GM23338 (cell line): ENCODE measurements at regions not wholly inside any gene's neighbourhood (a gene's known extent, or its start where the extent isn't known, plus 50 kb on each side); places are given as distances from the start of the nearest gene placed in this dataset.

ENCODE experiments used
- ATAC-seq: fragments of 200-7000 bp; cut with Tn5 transposase; 3 replicates; pipeline ENCODE4 v1.9.1; 2020
- DNase-seq: peaks from one replicate; pipeline ENCODE4 v3.0.0-alpha.2; 2015; ENCODE audit warnings: low spot score
- H2AFZ ChIP-seq: fragments of 200-600 bp; sonication (generic); 2 replicates; pipeline ENCODE4 v1.8.0; 2016; ENCODE audit warnings: antibody characterized with exemption, mild to moderate bottlenecking, moderate library complexity
- H3F3A ChIP-seq: fragments of 200-600 bp; sonication (generic); replicated peaks from 2 replicates; pipeline ENCODE4 v1.8.0; 2017; ENCODE audit warnings: antibody characterized with exemption, mixed run types, low read depth
- H3K27ac ChIP-seq: fragments of 200-600 bp; sonication (generic); 2 replicates; pipeline ENCODE4 v1.6.1; 2016; ENCODE audit warnings: low read depth
- H3K27me3 ChIP-seq: fragments of 200-600 bp; sonication (generic); 2 replicates; pipeline ENCODE4 v1.8.0; 2016; ENCODE audit warnings: mild to moderate bottlenecking, mixed run types, moderate library complexity; ENCODE audit not compliant: insufficient read depth
- H3K36me3 ChIP-seq: fragments of 200-600 bp; sonication (generic); 2 replicates; pipeline ENCODE4 v1.8.0; 2016; ENCODE audit warnings: mild to moderate bottlenecking; ENCODE audit not compliant: insufficient read depth
- H3K4me1 ChIP-seq: fragments of 200-600 bp; sonication (generic); 2 replicates; pipeline ENCODE4 v1.8.0; 2016; ENCODE audit warnings: mild to moderate bottlenecking, moderate library complexity; ENCODE audit not compliant: insufficient read depth
- H3K4me2 ChIP-seq: fragments of 200-600 bp; sonication (generic); 2 replicates; pipeline ENCODE4 v1.7.1; 2017; ENCODE audit warnings: mixed run types
- H3K4me3 ChIP-seq: fragments of 200-600 bp; sonication (generic); 2 replicates; pipeline ENCODE4 v1.6.1; 2016; ENCODE audit warnings: mixed run types
- H3K79me2 ChIP-seq: fragments of 200-600 bp; sonication (generic); replicated peaks from 2 replicates; pipeline ENCODE4 v1.8.0; 2017; ENCODE audit warnings: mild to moderate bottlenecking; ENCODE audit not compliant: insufficient read depth
- H3K9me2 ChIP-seq: fragments of 200-600 bp; sonication (generic); 2 replicates; pipeline ENCODE4 v1.8.0; 2017; ENCODE audit not compliant: insufficient read depth
- H4K20me1 ChIP-seq: fragments of 200-600 bp; sonication (generic); replicated peaks from 2 replicates; pipeline ENCODE4 v1.8.0; 2017; ENCODE audit warnings: mild to moderate bottlenecking; ENCODE audit not compliant: insufficient read depth
- H3K27ac Mint-ChIP-seq: 2 replicates; pipeline ENCODE4 v1.8.0; 2020; ENCODE audit warnings: inconsistent platforms, mild to moderate bottlenecking, moderate library complexity, mixed read lengths
- H3K27me3 Mint-ChIP-seq: 3 replicates; pipeline ENCODE4 v1.8.0; 2022; ENCODE audit warnings: low read depth, mild to moderate bottlenecking, moderate library complexity, mixed read lengths, inconsistent platforms; ENCODE audit not compliant: insufficient read depth, poor library complexity
- H3K36me3 Mint-ChIP-seq: 3 replicates; pipeline ENCODE4 v1.8.0; 2021; ENCODE audit warnings: low read depth, mild to moderate bottlenecking, inconsistent platforms, moderate library complexity, mixed read lengths
- H3K4me1 Mint-ChIP-seq: 3 replicates; pipeline ENCODE4 v1.8.0; 2020; ENCODE audit warnings: mild to moderate bottlenecking, inconsistent platforms, mixed read lengths
- H3K4me3 Mint-ChIP-seq: 3 replicates; pipeline ENCODE4 v1.8.0; 2021; ENCODE audit warnings: moderate library complexity, mild to moderate bottlenecking, inconsistent platforms, mixed read lengths
- H3K9me3 Mint-ChIP-seq: 3 replicates; pipeline ENCODE4 v1.8.0; 2020; ENCODE audit warnings: moderate library complexity, mild to moderate bottlenecking, inconsistent platforms, mixed read lengths
- CREB1 ChIP-seq: fragments of 250-450 bp; sonication (Bioruptor Pico); IDR thresholded peaks from 2 replicates; pipeline ENCODE4 v1.5.0; 2020; ENCODE audit warnings: low read depth, mild to moderate bottlenecking, moderate library complexity
- EZH2 ChIP-seq: fragments of 200-600 bp; sonication (generic); IDR thresholded peaks from one replicate; pipeline ENCODE4 v1.8.0; 2017; ENCODE audit warnings: antibody characterized with exemption, mild to moderate bottlenecking, low read depth; ENCODE audit not compliant: unreplicated experiment
- EZH2phosphoT487 ChIP-seq: fragments of 200-600 bp; sonication (generic); IDR thresholded peaks from one replicate; pipeline ENCODE4 v1.8.1; 2018; ENCODE audit warnings: antibody characterized with exemption; ENCODE audit not compliant: unreplicated experiment
- JUNB ChIP-seq: IDR thresholded peaks from one replicate; pipeline ENCODE4 v1.6.1; 2016; ENCODE audit warnings: antibody characterized with exemption; ENCODE audit not compliant: unreplicated experiment
- NANOG ChIP-seq: IDR thresholded peaks from 2 replicates; pipeline ENCODE4 v1.6.1; 2016; ENCODE audit warnings: antibody characterized with exemption, borderline replicate concordance
- POLR2AphosphoS5 ChIP-seq: IDR thresholded peaks from 2 replicates; pipeline ENCODE4 v1.6.1; 2016; ENCODE audit warnings: antibody characterized with exemption, low read depth
- REST ChIP-seq: IDR thresholded peaks from one replicate; pipeline ENCODE4 v1.6.1; 2018; ENCODE audit warnings: antibody characterized with exemption; ENCODE audit not compliant: unreplicated experiment
- STAT1 ChIP-seq: IDR thresholded peaks from one replicate; pipeline ENCODE4 v1.6.1; 2016; ENCODE audit warnings: antibody characterized with exemption; ENCODE audit not compliant: unreplicated experiment
- ZNF114 ChIP-seq: fragments of 250-450 bp; sonication (Bioruptor Pico); IDR thresholded peaks from 2 replicates; pipeline ENCODE4 v1.5.0; 2020; ENCODE audit warnings: mild to moderate bottlenecking, moderate library complexity
- ZNF331 ChIP-seq: fragments of 250-450 bp; sonication (Bioruptor Pico); IDR thresholded peaks from 2 replicates; pipeline ENCODE4 v1.5.0; 2020; ENCODE audit warnings: low read depth, mild to moderate bottlenecking, moderate library complexity
- TF ChIP-seq, protein P1 (sequence below), 2 experiments: fragments of 200-600 bp in 1 of 2; sonication (generic) in 1 of 2; conservative IDR thresholded peaks; 2 replicates each; pipeline versions ENCODE4 v1.5.1 to v1.6.1; 2016 to 2017; ENCODE audit warnings: antibody characterized with exemption in 2 of 2, low read depth in 2 of 2, mild to moderate bottlenecking in 2 of 2, moderate library complexity in 1 of 2
- TF ChIP-seq, protein P2 (sequence below): fragments of 250-450 bp; sonication (Bioruptor Pico); IDR thresholded peaks from 2 replicates; pipeline ENCODE4 v1.5.0; 2020; ENCODE audit warnings: mild to moderate bottlenecking, moderate library complexity
- TF ChIP-seq, protein P3 (sequence below): IDR thresholded peaks from 2 replicates; pipeline ENCODE4 v1.6.1; 2016; ENCODE audit warnings: antibody characterized with exemption

DNA sequence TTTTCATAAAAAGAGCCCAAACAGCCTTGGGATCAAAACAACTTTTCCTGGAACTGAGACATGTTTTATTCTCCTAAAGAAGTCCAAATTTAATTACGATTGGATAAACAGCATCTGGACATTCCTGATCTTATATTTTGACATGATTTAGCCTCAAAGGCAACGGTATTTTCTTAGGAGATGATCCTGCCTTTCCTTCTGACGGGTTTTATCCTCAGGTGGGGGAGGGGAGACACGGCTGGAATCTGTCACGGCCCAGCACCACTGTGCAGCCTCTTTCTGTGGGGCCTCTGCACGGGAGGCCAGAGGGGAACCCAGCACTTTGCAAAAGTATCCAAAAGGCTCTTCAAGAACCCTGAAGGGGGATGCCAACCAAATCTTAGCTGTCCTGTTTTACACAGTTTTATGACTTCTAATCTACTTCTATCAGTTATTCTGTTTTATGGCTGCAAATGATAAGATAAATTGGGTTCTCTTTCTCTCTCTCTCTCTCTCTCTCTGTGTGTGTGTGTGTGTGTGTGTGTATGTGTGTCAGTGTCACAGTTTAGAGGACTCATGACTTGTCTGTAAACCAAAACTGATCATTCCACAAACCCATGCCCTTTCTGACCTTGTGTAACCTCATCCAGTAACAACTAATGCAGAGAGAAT is 321.1 kb upstream of the NPVF start:
- Mint-ChIP-seq H3K4me3 (no peak overlapping the region), H3K9me3 (no peaks in the 10 kb centered on the region), H3K27me3 (peaks cover 1% of the 10 kb centered on the region), H3K36me3 (no peaks in the 10 kb centered on the region), H3K27ac (no peak overlapping the region), H3K4me1 (peaks cover 16% of the 10 kb centered on the region)
- no peaks in the 10 kb centered on the region for H3K9me2 ChIP-seq
- H3F3A ChIP-seq: no peaks in the 10 kb centered on the region
- no peaks in the 10 kb centered on the region for H3K36me3 ChIP-seq
- H4K20me1 ChIP-seq: no peaks in the 10 kb centered on the region
- ATAC-seq (no peak), DNase-seq (peak; percentile 7)
- H3K4me3 ChIP-seq: no peak overlapping the region
- 0 out of 2 replicates have a peak overlapping the region, but pooled peaks have one; percentile 3 for H2AFZ ChIP-seq
- peaks cover 8% of the 10 kb centered on the region for H3K4me1 ChIP-seq
- TF ChIP-seq, protein P1, sequence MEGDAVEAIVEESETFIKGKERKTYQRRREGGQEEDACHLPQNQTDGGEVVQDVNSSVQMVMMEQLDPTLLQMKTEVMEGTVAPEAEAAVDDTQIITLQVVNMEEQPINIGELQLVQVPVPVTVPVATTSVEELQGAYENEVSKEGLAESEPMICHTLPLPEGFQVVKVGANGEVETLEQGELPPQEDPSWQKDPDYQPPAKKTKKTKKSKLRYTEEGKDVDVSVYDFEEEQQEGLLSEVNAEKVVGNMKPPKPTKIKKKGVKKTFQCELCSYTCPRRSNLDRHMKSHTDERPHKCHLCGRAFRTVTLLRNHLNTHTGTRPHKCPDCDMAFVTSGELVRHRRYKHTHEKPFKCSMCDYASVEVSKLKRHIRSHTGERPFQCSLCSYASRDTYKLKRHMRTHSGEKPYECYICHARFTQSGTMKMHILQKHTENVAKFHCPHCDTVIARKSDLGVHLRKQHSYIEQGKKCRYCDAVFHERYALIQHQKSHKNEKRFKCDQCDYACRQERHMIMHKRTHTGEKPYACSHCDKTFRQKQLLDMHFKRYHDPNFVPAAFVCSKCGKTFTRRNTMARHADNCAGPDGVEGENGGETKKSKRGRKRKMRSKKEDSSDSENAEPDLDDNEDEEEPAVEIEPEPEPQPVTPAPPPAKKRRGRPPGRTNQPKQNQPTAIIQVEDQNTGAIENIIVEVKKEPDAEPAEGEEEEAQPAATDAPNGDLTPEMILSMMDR (conservative IDR thresholded peaks at IDR 0.05; ENCODE audit: low read depth in 2 of 2): no peak
- TF ChIP-seq ZNF331 (no peak), STAT1 (no peak), JUNB (no peak), POLR2AphosphoS5 (no peak), EZH2 (no peak), CREB1 (CRISPR knock-in tag) (no peak), REST (no peak), ZNF114 (no peak), NANOG (no peak), EZH2phosphoT487 (no peak)
- TF ChIP-seq, protein P2, sequence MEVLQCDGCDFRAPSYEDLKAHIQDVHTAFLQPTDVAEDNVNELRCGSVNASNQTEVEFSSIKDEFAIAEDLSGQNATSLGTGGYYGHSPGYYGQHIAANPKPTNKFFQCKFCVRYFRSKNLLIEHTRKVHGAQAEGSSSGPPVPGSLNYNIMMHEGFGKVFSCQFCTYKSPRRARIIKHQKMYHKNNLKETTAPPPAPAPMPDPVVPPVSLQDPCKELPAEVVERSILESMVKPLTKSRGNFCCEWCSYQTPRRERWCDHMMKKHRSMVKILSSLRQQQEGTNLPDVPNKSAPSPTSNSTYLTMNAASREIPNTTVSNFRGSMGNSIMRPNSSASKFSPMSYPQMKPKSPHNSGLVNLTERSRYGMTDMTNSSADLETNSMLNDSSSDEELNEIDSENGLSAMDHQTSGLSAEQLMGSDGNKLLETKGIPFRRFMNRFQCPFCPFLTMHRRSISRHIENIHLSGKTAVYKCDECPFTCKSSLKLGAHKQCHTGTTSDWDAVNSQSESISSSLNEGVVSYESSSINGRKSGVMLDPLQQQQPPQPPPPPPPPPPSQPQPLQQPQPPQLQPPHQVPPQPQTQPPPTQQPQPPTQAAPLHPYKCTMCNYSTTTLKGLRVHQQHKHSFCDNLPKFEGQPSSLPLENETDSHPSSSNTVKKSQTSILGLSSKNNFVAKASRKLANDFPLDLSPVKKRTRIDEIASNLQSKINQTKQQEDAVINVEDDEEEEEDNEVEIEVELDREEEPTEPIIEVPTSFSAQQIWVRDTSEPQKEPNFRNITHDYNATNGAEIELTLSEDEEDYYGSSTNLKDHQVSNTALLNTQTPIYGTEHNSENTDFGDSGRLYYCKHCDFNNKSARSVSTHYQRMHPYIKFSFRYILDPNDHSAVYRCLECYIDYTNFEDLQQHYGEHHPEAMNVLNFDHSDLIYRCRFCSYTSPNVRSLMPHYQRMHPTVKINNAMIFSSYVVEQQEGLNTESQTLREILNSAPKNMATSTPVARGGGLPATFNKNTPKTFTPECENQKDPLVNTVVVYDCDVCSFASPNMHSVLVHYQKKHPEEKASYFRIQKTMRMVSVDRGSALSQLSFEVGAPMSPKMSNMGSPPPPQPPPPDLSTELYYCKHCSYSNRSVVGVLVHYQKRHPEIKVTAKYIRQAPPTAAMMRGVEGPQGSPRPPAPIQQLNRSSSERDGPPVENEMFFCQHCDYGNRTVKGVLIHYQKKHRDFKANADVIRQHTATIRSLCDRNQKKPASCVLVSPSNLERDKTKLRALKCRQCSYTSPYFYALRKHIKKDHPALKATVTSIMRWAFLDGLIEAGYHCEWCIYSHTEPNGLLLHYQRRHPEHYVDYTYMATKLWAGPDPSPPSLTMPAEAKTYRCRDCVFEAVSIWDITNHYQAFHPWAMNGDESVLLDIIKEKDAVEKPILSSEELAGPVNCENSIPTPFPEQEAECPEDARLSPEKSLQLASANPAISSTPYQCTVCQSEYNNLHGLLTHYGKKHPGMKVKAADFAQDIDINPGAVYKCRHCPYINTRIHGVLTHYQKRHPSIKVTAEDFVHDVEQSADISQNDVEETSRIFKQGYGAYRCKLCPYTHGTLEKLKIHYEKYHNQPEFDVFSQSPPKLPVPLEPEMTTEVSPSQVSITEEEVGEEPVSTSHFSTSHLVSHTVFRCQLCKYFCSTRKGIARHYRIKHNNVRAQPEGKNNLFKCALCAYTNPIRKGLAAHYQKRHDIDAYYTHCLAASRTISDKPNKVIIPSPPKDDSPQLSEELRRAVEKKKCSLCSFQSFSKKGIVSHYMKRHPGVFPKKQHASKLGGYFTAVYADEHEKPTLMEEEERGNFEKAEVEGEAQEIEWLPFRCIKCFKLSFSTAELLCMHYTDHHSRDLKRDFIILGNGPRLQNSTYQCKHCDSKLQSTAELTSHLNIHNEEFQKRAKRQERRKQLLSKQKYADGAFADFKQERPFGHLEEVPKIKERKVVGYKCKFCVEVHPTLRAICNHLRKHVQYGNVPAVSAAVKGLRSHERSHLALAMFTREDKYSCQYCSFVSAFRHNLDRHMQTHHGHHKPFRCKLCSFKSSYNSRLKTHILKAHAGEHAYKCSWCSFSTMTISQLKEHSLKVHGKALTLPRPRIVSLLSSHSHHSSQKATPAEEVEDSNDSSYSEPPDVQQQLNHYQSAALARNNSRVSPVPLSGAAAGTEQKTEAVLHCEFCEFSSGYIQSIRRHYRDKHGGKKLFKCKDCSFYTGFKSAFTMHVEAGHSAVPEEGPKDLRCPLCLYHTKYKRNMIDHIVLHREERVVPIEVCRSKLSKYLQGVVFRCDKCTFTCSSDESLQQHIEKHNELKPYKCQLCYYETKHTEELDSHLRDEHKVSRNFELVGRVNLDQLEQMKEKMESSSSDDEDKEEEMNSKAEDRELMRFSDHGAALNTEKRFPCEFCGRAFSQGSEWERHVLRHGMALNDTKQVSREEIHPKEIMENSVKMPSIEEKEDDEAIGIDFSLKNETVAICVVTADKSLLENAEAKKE (CRISPR knock-in tag): no peak
- TF ChIP-seq, protein P3, sequence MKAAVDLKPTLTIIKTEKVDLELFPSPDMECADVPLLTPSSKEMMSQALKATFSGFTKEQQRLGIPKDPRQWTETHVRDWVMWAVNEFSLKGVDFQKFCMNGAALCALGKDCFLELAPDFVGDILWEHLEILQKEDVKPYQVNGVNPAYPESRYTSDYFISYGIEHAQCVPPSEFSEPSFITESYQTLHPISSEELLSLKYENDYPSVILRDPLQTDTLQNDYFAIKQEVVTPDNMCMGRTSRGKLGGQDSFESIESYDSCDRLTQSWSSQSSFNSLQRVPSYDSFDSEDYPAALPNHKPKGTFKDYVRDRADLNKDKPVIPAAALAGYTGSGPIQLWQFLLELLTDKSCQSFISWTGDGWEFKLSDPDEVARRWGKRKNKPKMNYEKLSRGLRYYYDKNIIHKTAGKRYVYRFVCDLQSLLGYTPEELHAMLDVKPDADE: no peak
- H3K27ac ChIP-seq: no peak overlapping the region
- H3K4me2 ChIP-seq: no peak overlapping the region
- no peaks in the 10 kb centered on the region for H3K79me2 ChIP-seq
- no peaks in the 10 kb centered on the region for H3K27me3 ChIP-seq
